HepG2 (cell line): ENCODE measurements at regions not wholly inside any gene's neighbourhood (a gene's known extent, or its start where the extent isn't known, plus 50 kb on each side); places are given as distances from the start of the nearest gene placed in this dataset.
A peak's percentile ranks its signal among the peaks of the same experiment; 100 is the strongest.

Experiments
- JDP2 ChIP-seq: sonication (generic); formaldehyde crosslinking; IDR thresholded peaks from 2 replicates; pipeline ENCODE4 v1.8.1; 2022; ENCODE audit warnings: missing genetic modification reagents, borderline replicate concordance
- KLF6 ChIP-seq: IDR thresholded peaks from 2 replicates; pipeline ENCODE4 v1.8.0; 2016; ENCODE audit warnings: missing biosample characterization, missing genetic modification reagents
- SKIL ChIP-seq: sonication (generic); formaldehyde crosslinking; IDR thresholded peaks from 2 replicates; pipeline ENCODE4 v1.8.0; 2022; ENCODE audit warnings: missing genetic modification reagents, mild to moderate bottlenecking, moderate library complexity, borderline replicate concordance
- TRIM22 ChIP-seq: fragments of 450-650 bp; IDR thresholded peaks from 2 replicates; pipeline ENCODE4 v1.6.1; 2017
- ZFYVE20 ChIP-seq: sonication (generic); formaldehyde crosslinking; IDR thresholded peaks from 2 replicates; pipeline ENCODE4 v1.8.0; 2023; ENCODE audit warnings: low read depth, mild to moderate bottlenecking, moderate library complexity, missing genetic modification reagents, borderline replicate concordance
- ZMAT3 ChIP-seq: sonication (generic); formaldehyde crosslinking; conservative IDR thresholded peaks from 2 replicates; pipeline ENCODE4 v1.7.0; 2021; ENCODE audit warnings: missing genetic modification reagents
- ZNF614 ChIP-seq: IDR thresholded peaks from 2 replicates; pipeline ENCODE4 v1.6.1; 2018; ENCODE audit warnings: missing biosample characterization, missing genetic modification reagents, inconsistent platforms, borderline replicate concordance
- TF ChIP-seq, protein P1 (sequence below): sonication (generic); formaldehyde crosslinking; IDR thresholded peaks from 2 replicates; pipeline ENCODE4 v1.4.0; 2020; ENCODE audit warnings: mild to moderate bottlenecking, missing genetic modification reagents
- TF ChIP-seq, protein P2 (sequence below): sonication (generic); formaldehyde crosslinking; IDR thresholded peaks from 2 replicates; pipeline ENCODE4 v1.4.0; 2020; ENCODE audit warnings: missing genetic modification reagents
- TF ChIP-seq, protein P3 (sequence below): sonication (generic); formaldehyde crosslinking; IDR thresholded peaks from 2 replicates; pipeline ENCODE4 v1.9.0; 2021; ENCODE audit warnings: missing genetic modification reagents, borderline replicate concordance
- TF ChIP-seq, protein P4 (sequence below): sonication (generic); formaldehyde crosslinking; IDR thresholded peaks from 2 replicates; pipeline ENCODE4 v1.8.0; 2022; ENCODE audit warnings: mild to moderate bottlenecking, missing genetic modification reagents, moderate library complexity
- TF ChIP-seq, protein P5 (sequence below): sonication (generic); formaldehyde crosslinking; IDR thresholded peaks from 2 replicates; pipeline ENCODE4 v1.4.0; 2020; ENCODE audit warnings: missing genetic modification reagents

GRCh38 chr9:129343424-129344375 lies 165.6 kb upstream of the IER5L start (continued):
- TF ChIP-seq TRIM22 (no peak), ZFYVE20 (CRISPR knock-in tag) (no peak), SKIL (CRISPR knock-in tag) (peak; percentile 100), ZMAT3 (peak; percentile 81), JDP2 (CRISPR knock-in tag) (no peak), KLF6 (CRISPR knock-in tag) (0 out of 2 replicates have a peak, but pooled peaks have one; percentile 35), ZNF614 (CRISPR knock-in tag) (peak; percentile 89)
- TF ChIP-seq, protein P1, sequence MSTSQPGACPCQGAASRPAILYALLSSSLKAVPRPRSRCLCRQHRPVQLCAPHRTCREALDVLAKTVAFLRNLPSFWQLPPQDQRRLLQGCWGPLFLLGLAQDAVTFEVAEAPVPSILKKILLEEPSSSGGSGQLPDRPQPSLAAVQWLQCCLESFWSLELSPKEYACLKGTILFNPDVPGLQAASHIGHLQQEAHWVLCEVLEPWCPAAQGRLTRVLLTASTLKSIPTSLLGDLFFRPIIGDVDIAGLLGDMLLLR (CRISPR knock-in tag) = peak; percentile 70
- TF ChIP-seq, protein P2, sequence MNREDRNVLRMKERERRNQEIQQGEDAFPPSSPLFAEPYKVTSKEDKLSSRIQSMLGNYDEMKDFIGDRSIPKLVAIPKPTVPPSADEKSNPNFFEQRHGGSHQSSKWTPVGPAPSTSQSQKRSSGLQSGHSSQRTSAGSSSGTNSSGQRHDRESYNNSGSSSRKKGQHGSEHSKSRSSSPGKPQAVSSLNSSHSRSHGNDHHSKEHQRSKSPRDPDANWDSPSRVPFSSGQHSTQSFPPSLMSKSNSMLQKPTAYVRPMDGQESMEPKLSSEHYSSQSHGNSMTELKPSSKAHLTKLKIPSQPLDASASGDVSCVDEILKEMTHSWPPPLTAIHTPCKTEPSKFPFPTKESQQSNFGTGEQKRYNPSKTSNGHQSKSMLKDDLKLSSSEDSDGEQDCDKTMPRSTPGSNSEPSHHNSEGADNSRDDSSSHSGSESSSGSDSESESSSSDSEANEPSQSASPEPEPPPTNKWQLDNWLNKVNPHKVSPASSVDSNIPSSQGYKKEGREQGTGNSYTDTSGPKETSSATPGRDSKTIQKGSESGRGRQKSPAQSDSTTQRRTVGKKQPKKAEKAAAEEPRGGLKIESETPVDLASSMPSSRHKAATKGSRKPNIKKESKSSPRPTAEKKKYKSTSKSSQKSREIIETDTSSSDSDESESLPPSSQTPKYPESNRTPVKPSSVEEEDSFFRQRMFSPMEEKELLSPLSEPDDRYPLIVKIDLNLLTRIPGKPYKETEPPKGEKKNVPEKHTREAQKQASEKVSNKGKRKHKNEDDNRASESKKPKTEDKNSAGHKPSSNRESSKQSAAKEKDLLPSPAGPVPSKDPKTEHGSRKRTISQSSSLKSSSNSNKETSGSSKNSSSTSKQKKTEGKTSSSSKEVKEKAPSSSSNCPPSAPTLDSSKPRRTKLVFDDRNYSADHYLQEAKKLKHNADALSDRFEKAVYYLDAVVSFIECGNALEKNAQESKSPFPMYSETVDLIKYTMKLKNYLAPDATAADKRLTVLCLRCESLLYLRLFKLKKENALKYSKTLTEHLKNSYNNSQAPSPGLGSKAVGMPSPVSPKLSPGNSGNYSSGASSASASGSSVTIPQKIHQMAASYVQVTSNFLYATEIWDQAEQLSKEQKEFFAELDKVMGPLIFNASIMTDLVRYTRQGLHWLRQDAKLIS (CRISPR knock-in tag) = no peak
- TF ChIP-seq, protein P3, sequence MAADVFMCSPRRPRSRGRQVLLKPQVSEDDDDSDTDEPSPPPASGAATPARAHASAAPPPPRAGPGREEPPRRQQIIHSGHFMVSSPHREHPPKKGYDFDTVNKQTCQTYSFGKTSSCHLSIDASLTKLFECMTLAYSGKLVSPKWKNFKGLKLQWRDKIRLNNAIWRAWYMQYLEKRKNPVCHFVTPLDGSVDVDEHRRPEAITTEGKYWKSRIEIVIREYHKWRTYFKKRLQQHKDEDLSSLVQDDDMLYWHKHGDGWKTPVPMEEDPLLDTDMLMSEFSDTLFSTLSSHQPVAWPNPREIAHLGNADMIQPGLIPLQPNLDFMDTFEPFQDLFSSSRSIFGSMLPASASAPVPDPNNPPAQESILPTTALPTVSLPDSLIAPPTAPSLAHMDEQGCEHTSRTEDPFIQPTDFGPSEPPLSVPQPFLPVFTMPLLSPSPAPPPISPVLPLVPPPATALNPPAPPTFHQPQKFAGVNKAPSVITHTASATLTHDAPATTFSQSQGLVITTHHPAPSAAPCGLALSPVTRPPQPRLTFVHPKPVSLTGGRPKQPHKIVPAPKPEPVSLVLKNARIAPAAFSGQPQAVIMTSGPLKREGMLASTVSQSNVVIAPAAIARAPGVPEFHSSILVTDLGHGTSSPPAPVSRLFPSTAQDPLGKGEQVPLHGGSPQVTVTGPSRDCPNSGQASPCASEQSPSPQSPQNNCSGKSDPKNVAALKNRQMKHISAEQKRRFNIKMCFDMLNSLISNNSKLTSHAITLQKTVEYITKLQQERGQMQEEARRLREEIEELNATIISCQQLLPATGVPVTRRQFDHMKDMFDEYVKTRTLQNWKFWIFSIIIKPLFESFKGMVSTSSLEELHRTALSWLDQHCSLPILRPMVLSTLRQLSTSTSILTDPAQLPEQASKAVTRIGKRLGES (CRISPR knock-in tag) = peak; percentile 100
- TF ChIP-seq, protein P4, sequence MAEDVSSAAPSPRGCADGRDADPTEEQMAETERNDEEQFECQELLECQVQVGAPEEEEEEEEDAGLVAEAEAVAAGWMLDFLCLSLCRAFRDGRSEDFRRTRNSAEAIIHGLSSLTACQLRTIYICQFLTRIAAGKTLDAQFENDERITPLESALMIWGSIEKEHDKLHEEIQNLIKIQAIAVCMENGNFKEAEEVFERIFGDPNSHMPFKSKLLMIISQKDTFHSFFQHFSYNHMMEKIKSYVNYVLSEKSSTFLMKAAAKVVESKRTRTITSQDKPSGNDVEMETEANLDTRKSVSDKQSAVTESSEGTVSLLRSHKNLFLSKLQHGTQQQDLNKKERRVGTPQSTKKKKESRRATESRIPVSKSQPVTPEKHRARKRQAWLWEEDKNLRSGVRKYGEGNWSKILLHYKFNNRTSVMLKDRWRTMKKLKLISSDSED (CRISPR knock-in tag) = no peak
- TF ChIP-seq, protein P5, sequence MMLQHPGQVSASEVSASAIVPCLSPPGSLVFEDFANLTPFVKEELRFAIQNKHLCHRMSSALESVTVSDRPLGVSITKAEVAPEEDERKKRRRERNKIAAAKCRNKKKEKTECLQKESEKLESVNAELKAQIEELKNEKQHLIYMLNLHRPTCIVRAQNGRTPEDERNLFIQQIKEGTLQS = peak; percentile 74
